GM12891 (cell line): ENCODE measurements at regions not wholly inside any gene's neighbourhood (a gene's known extent, or its start where the extent isn't known, plus 50 kb on each side); places are given as distances from the start of the nearest gene placed in this dataset.

ENCODE experiments used
- PAX5 ChIP-seq: IDR thresholded peaks from 2 replicates; pipeline ENCODE4 v1.6.1; 2011; ENCODE audit warnings: low read length, moderate library complexity, mild to moderate bottlenecking; ENCODE audit not compliant: insufficient read depth, severe bottlenecking
- POLR2A ChIP-seq: IDR thresholded peaks from 2 replicates; pipeline ENCODE4 v1.6.1; 2011; ENCODE audit warnings: low read depth, low read length, control low read depth
- POLR2AphosphoS5 ChIP-seq: IDR thresholded peaks from 2 replicates; pipeline ENCODE4 v1.6.1; 2011; ENCODE audit warnings: low read depth, low read length, control low read depth
- TAF1 ChIP-seq: IDR thresholded peaks from 2 replicates; pipeline ENCODE4 v1.6.1; 2011; ENCODE audit warnings: low read depth, low read length, control low read depth

DNA sequence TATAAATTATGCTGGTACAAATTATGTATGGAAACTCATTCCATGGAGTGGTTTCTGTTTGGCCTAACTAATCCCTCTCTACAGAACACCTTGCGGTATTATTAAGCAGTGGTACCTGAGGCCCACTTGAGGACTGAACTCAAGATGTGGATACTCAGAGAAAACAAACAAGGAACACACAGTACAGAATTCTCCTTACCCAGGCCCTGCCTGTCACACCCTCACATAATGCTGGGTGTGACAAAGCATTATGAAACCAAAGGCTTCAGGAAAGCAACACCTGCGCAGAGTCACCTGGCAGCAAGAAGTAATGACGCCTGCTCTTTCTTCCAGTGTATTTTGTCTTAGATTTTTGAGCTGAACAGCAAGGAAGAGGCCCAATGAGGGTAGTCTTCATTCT is 264.7 kb downstream of the PAX3 start:
- no peak for TF ChIP-seq POLR2A
- TF ChIP-seq POLR2AphosphoS5: no peak
- TF ChIP-seq PAX5: no peak
- TF ChIP-seq TAF1: no peak
